Breast epithelium (tissue), 3 donors: ENCODE measurements at regions not wholly inside any gene's neighbourhood (a gene's known extent, or its start where the extent isn't known, plus 50 kb on each side); places are given as distances from the start of the nearest gene placed in this dataset.

Experiments
- POLR2A ChIP-seq: fragments of 450-650 bp; IDR thresholded peaks from one replicate; pipeline ENCODE4 v1.6.1; 2016; ENCODE audit warnings: antibody characterized with exemption, mild to moderate bottlenecking, moderate library complexity
- TF ChIP-seq, protein P1 (sequence below), 3 donors: fragments of 450-650 bp; IDR thresholded peaks; one replicate each; pipeline ENCODE4 v1.5.1; 2016 to 2017; ENCODE audit warnings: antibody characterized with exemption in 3 of 3, mild to moderate bottlenecking in 3 of 3, moderate library complexity in 3 of 3

DNA sequence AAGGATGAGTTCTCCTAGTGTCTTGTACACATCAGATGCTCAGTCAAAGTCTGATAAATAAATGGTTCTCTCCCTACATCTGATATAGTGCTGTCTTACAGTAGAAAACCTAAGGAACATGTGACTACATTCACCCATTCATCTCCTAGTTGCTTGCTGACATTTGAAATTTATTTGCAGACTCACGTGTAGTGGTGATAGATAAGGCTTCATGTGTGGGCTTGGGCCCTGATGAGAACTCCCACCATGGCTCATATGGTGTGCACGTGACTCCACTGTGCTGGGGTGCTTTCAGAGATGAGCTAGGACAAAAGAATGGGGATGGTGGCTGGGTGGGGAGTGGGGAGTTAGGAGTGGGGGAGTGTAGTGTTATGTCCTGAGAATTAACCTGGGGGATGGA is 287.3 kb downstream of the RPS24 start:
- TF ChIP-seq, protein P1, sequence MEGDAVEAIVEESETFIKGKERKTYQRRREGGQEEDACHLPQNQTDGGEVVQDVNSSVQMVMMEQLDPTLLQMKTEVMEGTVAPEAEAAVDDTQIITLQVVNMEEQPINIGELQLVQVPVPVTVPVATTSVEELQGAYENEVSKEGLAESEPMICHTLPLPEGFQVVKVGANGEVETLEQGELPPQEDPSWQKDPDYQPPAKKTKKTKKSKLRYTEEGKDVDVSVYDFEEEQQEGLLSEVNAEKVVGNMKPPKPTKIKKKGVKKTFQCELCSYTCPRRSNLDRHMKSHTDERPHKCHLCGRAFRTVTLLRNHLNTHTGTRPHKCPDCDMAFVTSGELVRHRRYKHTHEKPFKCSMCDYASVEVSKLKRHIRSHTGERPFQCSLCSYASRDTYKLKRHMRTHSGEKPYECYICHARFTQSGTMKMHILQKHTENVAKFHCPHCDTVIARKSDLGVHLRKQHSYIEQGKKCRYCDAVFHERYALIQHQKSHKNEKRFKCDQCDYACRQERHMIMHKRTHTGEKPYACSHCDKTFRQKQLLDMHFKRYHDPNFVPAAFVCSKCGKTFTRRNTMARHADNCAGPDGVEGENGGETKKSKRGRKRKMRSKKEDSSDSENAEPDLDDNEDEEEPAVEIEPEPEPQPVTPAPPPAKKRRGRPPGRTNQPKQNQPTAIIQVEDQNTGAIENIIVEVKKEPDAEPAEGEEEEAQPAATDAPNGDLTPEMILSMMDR (IDR thresholded peaks at IDR 0.05) = no peak
- TF ChIP-seq POLR2A = no peak
